ENCODE measurements at regions not wholly inside any gene's neighbourhood (a gene's known extent, or its start where the extent isn't known, plus 50 kb on each side); places are given as distances from the start of the nearest gene placed in this dataset.

DNA sequence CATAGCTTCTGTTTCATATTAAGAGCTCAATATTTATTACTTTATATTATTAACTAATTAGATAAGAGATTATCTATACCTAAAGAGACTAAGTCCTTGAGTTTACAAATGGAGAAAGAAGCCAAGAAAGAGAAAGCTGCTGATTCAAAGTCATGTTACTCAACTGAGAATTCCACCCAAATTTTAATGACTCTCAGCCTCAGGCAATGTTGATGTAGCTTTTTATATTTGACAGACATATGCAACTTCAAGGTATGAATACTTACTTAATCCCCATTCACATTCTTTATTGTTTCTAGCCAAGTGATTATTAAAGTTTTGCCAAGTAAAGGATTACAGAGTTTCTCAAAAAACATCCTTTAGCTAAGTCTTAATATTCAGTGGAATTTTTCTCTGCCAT, 527.5 kb upstream of the NMUR2 start:
- peak; percentile 65 for DNase-seq (ENCODE audit: low read depth)
- no peak overlapping the region for H3K4me3 ChIP-seq (ENCODE audit: low read length)
- TF ChIP-seq, protein P1, sequence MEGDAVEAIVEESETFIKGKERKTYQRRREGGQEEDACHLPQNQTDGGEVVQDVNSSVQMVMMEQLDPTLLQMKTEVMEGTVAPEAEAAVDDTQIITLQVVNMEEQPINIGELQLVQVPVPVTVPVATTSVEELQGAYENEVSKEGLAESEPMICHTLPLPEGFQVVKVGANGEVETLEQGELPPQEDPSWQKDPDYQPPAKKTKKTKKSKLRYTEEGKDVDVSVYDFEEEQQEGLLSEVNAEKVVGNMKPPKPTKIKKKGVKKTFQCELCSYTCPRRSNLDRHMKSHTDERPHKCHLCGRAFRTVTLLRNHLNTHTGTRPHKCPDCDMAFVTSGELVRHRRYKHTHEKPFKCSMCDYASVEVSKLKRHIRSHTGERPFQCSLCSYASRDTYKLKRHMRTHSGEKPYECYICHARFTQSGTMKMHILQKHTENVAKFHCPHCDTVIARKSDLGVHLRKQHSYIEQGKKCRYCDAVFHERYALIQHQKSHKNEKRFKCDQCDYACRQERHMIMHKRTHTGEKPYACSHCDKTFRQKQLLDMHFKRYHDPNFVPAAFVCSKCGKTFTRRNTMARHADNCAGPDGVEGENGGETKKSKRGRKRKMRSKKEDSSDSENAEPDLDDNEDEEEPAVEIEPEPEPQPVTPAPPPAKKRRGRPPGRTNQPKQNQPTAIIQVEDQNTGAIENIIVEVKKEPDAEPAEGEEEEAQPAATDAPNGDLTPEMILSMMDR (conservative IDR thresholded peaks at IDR 0.05; ENCODE audit: low read depth, low read length): no peak

DNA sequence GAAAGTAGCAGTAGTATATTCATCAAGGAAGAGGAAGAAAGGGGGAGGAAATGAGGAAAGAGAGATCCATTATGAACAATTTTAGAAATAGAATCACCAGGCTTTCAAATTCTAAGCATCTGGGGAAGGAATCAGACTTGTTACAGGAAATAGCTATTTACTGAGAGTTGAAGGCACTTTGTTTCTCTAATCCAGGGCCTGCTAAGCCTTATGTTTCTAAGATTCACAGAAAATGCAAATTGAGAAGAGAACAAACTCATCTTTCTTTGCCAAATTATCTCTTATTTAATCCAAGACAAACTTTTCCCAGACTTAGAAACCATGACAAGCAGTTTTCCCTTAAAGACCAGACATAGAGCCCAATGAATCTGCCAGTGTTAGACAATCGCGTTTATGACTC, 528.0 kb upstream of the NMUR2 start:
- DNase-seq (ENCODE audit: low read depth): no peak
- no peak overlapping the region for H3K4me3 ChIP-seq (ENCODE audit: low read length)
- TF ChIP-seq, protein P1 (conservative IDR thresholded peaks at IDR 0.05; ENCODE audit: low read depth, low read length): no peak

DNA sequence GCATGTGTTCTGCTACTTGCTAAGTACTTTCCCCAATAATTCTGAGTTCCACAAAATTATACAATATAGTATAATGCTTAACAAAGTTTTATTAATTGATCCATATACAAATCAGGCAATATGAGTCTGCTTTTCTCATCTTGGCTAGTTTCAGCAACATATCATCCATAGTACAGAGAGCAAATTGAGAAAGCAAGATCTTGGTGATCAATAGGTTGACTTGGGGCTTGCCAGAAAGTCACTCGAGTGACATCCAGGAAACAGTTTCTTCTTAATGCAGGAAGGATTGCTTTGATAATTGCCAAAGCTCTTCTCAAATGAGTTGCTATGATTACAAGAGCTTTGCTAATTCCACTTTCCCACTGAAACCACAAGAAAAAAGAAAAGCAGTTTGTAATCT, 533.6 kb upstream of the NMUR2 start:
- TF ChIP-seq, protein P1 (conservative IDR thresholded peaks at IDR 0.05; ENCODE audit: low read depth, low read length): no peak
- H3K4me3 ChIP-seq (ENCODE audit: low read length): no peak overlapping the region
- no peak for DNase-seq (ENCODE audit: low read depth)

DNA sequence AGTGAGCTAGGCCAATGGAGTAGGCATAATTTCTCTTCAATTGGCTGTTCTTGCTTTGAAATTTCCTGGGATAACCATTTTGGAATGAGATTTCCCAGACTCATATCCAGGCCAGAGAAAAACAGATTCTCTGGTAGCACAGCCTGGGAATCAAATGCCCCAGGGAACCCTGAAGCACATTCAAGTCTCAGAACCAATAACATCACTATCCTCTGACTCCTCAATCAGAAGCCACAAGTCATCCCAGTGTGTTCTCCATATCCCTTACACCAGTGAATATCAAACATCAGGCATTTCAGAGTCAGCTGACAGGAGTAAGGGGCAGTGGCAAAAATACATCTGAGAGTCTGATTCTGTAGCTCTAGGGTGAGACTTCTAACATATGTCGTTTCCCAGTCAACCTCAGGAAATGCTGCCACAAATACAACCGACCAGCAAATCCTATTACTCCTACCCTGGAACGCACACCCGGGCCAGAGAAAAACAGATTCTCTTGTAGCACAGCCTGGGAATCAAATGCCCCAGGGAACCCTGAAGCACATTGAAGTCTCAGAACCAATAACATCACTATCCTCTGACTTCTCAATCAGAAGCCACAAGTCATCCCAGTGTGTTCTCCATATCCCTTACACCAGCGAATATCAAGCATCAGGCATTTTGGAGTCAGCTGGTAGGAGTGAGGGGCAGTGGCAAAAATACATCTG, 537.7 kb upstream of the NMUR2 start:
- H3K4me3 ChIP-seq (ENCODE audit: low read length): no peak overlapping the region
- TF ChIP-seq, protein P1 (conservative IDR thresholded peaks at IDR 0.05; ENCODE audit: low read depth, low read length): no peak
- DNase-seq (ENCODE audit: low read depth): no peak

DNA sequence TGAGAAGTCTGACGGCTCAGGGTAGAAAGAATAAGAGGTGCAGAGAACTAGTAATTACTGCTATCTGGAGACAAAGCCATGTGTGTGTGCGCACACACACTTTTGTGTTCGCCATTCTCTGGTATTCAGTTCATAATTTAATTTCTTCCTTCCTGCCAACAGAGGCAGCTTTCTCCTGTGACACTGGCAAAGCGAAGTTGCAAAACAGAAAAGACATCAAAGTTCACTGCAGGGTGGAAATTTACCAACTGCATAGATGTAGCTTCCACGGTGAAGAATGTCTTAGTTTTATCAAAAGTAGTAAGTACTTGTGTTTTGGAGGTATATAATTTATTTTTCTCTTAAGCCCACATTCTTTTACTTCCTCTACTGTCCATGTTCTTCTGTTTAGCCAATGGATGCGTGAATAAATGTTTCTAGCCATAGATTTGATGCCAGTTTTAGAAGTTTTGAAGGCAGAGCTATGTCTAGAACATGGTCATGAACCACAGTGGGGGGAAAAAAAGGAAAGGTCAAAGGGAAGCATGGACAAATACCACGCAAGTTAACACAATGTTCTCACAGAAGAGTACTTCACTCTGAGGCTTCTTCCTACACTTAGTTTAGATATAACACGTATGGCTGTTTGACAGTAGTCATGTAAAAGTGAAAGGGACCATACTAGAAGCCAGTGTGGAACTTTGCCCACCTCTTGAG, 536.5 kb upstream of the GRIA1 start:
- DNase-seq (ENCODE audit: low read depth): no peak
- TF ChIP-seq, protein P1 (conservative IDR thresholded peaks at IDR 0.05; ENCODE audit: low read depth, low read length): no peak
- H3K4me3 ChIP-seq (ENCODE audit: low read length): no peak overlapping the region

DNA sequence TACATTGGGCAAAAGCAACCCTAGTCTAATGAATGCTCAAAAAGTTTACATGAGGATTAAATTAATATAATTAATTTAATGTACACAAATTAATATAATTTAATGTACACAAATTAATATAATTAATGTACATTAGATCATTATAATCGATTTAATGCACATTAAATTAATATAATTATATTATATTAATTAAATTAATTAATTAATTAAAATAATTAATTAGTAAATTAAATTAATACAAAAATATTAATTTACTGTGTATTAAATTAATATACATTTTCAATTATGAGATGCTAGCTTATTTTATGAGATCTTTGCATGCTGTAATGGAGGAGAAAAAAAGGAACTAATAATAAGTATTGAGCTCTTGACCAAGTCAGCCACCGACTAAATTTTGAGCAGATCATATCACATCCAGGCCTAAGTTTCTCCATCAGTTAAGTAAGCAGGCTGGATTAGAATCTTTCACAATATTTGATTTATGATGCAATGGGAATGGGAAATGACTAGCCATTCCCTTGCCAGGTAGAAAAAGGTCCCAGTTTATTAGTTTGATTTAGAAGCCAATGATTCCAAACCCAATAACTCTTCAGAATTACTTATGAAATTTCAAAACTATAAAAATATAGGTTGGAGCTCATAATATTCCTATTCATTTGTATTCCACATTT, 533.4 kb upstream of the GRIA1 start:
- DNase-seq (ENCODE audit: low read depth): no peak
- H3K4me3 ChIP-seq (ENCODE audit: low read length): no peak overlapping the region
- TF ChIP-seq, protein P1 (conservative IDR thresholded peaks at IDR 0.05; ENCODE audit: low read depth, low read length): no peak
